ENCODE measurements at regions not wholly inside any gene's neighbourhood (a gene's known extent, or its start where the extent isn't known, plus 50 kb on each side); places are given as distances from the start of the nearest gene placed in this dataset.
A peak's percentile ranks its signal among the peaks of the same experiment; 100 is the strongest.

DNA sequence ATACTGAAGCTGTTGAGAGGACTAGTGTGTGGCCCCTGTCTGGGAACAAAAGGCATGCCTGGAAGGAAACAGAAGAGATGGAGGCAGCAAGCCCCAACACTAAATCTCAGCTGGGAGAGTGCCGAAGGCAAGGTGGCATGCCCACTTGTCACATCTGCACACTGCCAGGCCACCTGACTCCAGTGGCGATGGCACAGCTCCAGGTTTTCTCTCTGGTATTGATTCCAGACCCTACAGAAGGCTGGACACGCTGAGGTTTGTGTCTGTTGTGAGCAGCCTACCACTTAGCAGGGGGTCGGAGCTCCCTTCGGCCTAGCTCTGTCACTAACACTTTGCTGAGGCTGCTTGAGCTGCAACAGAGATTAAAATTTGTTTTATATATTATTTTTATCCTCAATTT is 307.3 kb downstream of the TDRD15 start:
- Histone ChIP-seq H2BK15ac (ENCODE audit: low read depth, low read length) (no peak overlapping the region), H3K36me3 (ENCODE audit: control insufficient read depth, insufficient read depth, low read length) (no peaks in the 10 kb centered on the region), H3K79me1 (ENCODE audit: low read depth in 1 of 2, low read length in 2 of 2) (no peaks in the 10 kb centered on the region), H3K18ac (ENCODE audit: low read depth, low read length) (no peak overlapping the region), H3K27me3 (ENCODE audit: control insufficient read depth, insufficient read depth, low read length) (no peaks in the 10 kb centered on the region), H2AFZ (replicated peaks; ENCODE audit: low read length, poor library complexity) (peak overlapping the region; percentile 23), H3K4me3 (ENCODE audit: insufficient read depth, low read depth, low read length) (no peak overlapping the region), H3K14ac (replicated peaks; ENCODE audit: low read depth, low read length) (no peak overlapping the region), H3K4ac (ENCODE audit: low read depth, low read length) (no peak overlapping the region), H3K56ac (ENCODE audit: extremely low read depth, insufficient read depth, low read length) (no peak overlapping the region), H3K9me3 (ENCODE audit: control insufficient read depth, insufficient read depth, low read length) (no peaks in the 10 kb centered on the region; the same call in 1 of the 2 replicates), H4K5ac (ENCODE audit: low read depth, low read length) (no peak overlapping the region), H3K27ac (ENCODE audit: insufficient read depth, low read length) (no peak overlapping the region), H3K23ac (ENCODE audit: low read depth, low read length) (no peak overlapping the region), H3K9ac (ENCODE audit: low read depth, low read length) (no peak overlapping the region), H3K4me1 (ENCODE audit: control insufficient read depth, insufficient read depth, low read length) (peaks cover 1% of the 10 kb centered on the region; the same call in 1 of the 2 replicates), H4K91ac (ENCODE audit: insufficient read depth, low read depth, low read length) (no peak overlapping the region), H2BK20ac (ENCODE audit: low read depth, low read length) (no peak overlapping the region), H2AK5ac (ENCODE audit: low read depth, low read length) (no peak overlapping the region), H2BK5ac (ENCODE audit: low read depth, low read length, poor library complexity, severe bottlenecking) (no peak overlapping the region), H2BK120ac (ENCODE audit: low read depth, low read length) (no peak overlapping the region), H3K9me1 (ENCODE audit: insufficient read depth, low read length) (no peaks in the 10 kb centered on the region), H4K8ac (ENCODE audit: low read depth in 2 of 2, low read length in 2 of 2) (no peak overlapping the region), H3K4me2 (ENCODE audit: low read depth, low read length) (no peak overlapping the region), H2AK9ac (replicated peaks; ENCODE audit: low read depth, low read length, poor library complexity) (no peak overlapping the region), H4K20me1 (ENCODE audit: insufficient read depth, low read length) (no peaks in the 10 kb centered on the region)
- DNase-seq, result no peak
- in situ Hi-C loops (cut with MboI; ENCODE audit: low sequenced_read_pairs), result no loop called here
- dilution Hi-C loops (cut with HindIII; ENCODE audit: low sequenced_read_pairs, unreplicated experiment), result no loop called here
- CTCF ChIA-PET, result interaction anchor here (0.5 kb wide), 1 partner anchor 9 kb away, joined by 4 read pairs; no protein-coding TSS in a partner anchor
- ATAC-seq (ENCODE audit: low read depth), result no peak
- intact Hi-C loops (cut with micrococcal nuclease), result no loop called here
- POLR2A ChIA-PET (ENCODE audit: unreplicated experiment), result interaction anchor here (0.6 kb wide), 1 partner anchor 35 kb away, joined by 5 read pairs; no protein-coding TSS in a partner anchor
- 60% methylated on average over 1 of the region's 5 CpGs; no CpG with 5 or more reads in 1 of the 2 experiments for whole genome bisulfite sequencing, 2 experiments (ENCODE audit: extremely low coverage in 2 of 2, insufficient read length in 1 of 2)
- TF ChIP-seq, protein P1, sequence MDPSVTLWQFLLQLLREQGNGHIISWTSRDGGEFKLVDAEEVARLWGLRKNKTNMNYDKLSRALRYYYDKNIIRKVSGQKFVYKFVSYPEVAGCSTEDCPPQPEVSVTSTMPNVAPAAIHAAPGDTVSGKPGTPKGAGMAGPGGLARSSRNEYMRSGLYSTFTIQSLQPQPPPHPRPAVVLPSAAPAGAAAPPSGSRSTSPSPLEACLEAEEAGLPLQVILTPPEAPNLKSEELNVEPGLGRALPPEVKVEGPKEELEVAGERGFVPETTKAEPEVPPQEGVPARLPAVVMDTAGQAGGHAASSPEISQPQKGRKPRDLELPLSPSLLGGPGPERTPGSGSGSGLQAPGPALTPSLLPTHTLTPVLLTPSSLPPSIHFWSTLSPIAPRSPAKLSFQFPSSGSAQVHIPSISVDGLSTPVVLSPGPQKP (IDR thresholded peaks at IDR 0.05; ENCODE audit: borderline replicate concordance, low read depth, low read length), result no peak
- no peak for TF ChIP-seq MAZ (IDR thresholded peaks at IDR 0.05; ENCODE audit: borderline replicate concordance, low read depth, low read length)
- TF ChIP-seq BHLHE40 (IDR thresholded peaks at IDR 0.05; ENCODE audit: low read depth, low read length), result no peak
- TF ChIP-seq RCOR1 (IDR thresholded peaks at IDR 0.05; ENCODE audit: insufficient replicate concordance, low read length), result no peak
- no peak for TF ChIP-seq MAFK (IDR thresholded peaks at IDR 0.05; ENCODE audit: low read depth, low read length)
- TF ChIP-seq, protein P2, sequence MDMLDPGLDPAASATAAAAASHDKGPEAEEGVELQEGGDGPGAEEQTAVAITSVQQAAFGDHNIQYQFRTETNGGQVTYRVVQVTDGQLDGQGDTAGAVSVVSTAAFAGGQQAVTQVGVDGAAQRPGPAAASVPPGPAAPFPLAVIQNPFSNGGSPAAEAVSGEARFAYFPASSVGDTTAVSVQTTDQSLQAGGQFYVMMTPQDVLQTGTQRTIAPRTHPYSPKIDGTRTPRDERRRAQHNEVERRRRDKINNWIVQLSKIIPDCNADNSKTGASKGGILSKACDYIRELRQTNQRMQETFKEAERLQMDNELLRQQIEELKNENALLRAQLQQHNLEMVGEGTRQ (IDR thresholded peaks at IDR 0.05; ENCODE audit: low read depth, low read length), result no peak
- TF ChIP-seq CEBPB (IDR thresholded peaks at IDR 0.05; ENCODE audit: low read depth, low read length), result no peak
- TF ChIP-seq SMC3 (IDR thresholded peaks at IDR 0.05; ENCODE audit: low read depth, low read length), result no peak
- TF ChIP-seq NFE2L2 (IDR thresholded peaks at IDR 0.05; ENCODE audit: low read depth, low read length), result no peak
- no peak for TF ChIP-seq CHD1 (IDR thresholded peaks at IDR 0.05; ENCODE audit: low read depth, low read length)
- TF ChIP-seq, protein P3, sequence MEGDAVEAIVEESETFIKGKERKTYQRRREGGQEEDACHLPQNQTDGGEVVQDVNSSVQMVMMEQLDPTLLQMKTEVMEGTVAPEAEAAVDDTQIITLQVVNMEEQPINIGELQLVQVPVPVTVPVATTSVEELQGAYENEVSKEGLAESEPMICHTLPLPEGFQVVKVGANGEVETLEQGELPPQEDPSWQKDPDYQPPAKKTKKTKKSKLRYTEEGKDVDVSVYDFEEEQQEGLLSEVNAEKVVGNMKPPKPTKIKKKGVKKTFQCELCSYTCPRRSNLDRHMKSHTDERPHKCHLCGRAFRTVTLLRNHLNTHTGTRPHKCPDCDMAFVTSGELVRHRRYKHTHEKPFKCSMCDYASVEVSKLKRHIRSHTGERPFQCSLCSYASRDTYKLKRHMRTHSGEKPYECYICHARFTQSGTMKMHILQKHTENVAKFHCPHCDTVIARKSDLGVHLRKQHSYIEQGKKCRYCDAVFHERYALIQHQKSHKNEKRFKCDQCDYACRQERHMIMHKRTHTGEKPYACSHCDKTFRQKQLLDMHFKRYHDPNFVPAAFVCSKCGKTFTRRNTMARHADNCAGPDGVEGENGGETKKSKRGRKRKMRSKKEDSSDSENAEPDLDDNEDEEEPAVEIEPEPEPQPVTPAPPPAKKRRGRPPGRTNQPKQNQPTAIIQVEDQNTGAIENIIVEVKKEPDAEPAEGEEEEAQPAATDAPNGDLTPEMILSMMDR (conservative IDR thresholded peaks at IDR 0.05; ENCODE audit: low read depth, low read length), result no peak
- TF ChIP-seq MXI1 (IDR thresholded peaks at IDR 0.05; ENCODE audit: borderline replicate concordance, low read depth, low read length), result no peak
- BruUV-seq (replicated peaks), result no TSS peak

All from IMR-90 (cell line).